Kidney epithelial cell (primary cell): ENCODE measurements at regions not wholly inside any gene's neighbourhood (a gene's known extent, or its start where the extent isn't known, plus 50 kb on each side); places are given as distances from the start of the nearest gene placed in this dataset.
A peak's percentile ranks its signal among the peaks of the same experiment; 100 is the strongest.
"Not testable (repeated sequence)": the region's sequence is repeated elsewhere in the genome, so short reads cannot be mapped to it uniquely, and the experiment has no call there.

Experiments
- DNase-seq: peaks from one replicate; pipeline ENCODE4 v3.0.0-alpha.2; 2010; ENCODE audit warnings: low read depth
- H3K27me3 ChIP-seq: 2 replicates; pipeline ENCODE4 v1.6.0; 2011; ENCODE audit warnings: low read length; ENCODE audit not compliant: control insufficient read depth, insufficient read depth
- H3K36me3 ChIP-seq: 2 replicates; pipeline ENCODE4 v1.5.1; 2011; ENCODE audit warnings: low read length; ENCODE audit not compliant: control insufficient read depth, insufficient read depth
- H3K4me3 ChIP-seq: 2 replicates; pipeline ENCODE4 v1.5.1; 2011; ENCODE audit warnings: low read depth, mild to moderate bottlenecking, control low read depth, low read length
- CTCF ChIP-seq: IDR thresholded peaks from 2 replicates; pipeline ENCODE4 v1.5.1; 2011; ENCODE audit warnings: mild to moderate bottlenecking, moderate library complexity, low read length, control low read depth, inconsistent platforms; ENCODE audit not compliant: insufficient read depth, poor library complexity, severe bottlenecking

- Histone ChIP-seq H3K36me3 (no peaks in the 10 kb centered on the region), H3K4me3 (no peak overlapping the region), H3K27me3 (no peaks in the 10 kb centered on the region)
- TF ChIP-seq CTCF = no peak
- no peak for DNase-seq
Observed at GRCh38 chr3:167033866-167034265, 346.2 kb downstream of the ZBBX start.

- peak; percentile 61 for TF ChIP-seq CTCF
- peak; percentile 48 for DNase-seq
- Histone ChIP-seq H3K36me3 (no peaks in the 10 kb centered on the region), H3K27me3 (no peaks in the 10 kb centered on the region), H3K4me3 (no peak overlapping the region)
Observed at GRCh38 chr3:167032267-167032876, 347.7 kb downstream of the ZBBX start.

- TF ChIP-seq CTCF = no peak
- H3K36me3 ChIP-seq = no peaks in the 10 kb centered on the region
- no peak overlapping the region for H3K4me3 ChIP-seq
- DNase-seq = no peak
- H3K27me3 ChIP-seq = no peaks in the 10 kb centered on the region
Observed at GRCh38 chr3:167031364-167032049, 348.6 kb downstream of the ZBBX start.

GRCh38 chr3:167030082-167030725 lies 349.9 kb downstream of the ZBBX start:
- no peak for TF ChIP-seq CTCF
- no peaks in the 10 kb centered on the region for H3K27me3 ChIP-seq

GRCh38 chr3:167019503-167019902 lies 360.6 kb downstream of the ZBBX start:
- DNase-seq, H3K36me3 ChIP-seq, H3K27me3 ChIP-seq, H3K4me3 ChIP-seq: not testable (repeated sequence)

More at GRCh38 chr3:167030082-167030725, 349.9 kb downstream of the ZBBX start:
- H3K36me3 ChIP-seq = no peaks in the 10 kb centered on the region
- DNase-seq = no peak
- no peak overlapping the region for H3K4me3 ChIP-seq

GRCh38 chr3:167018591-167019111 lies 361.4 kb downstream of the ZBBX start:
- H3K27me3 ChIP-seq, H3K36me3 ChIP-seq, DNase-seq, H3K4me3 ChIP-seq: not testable (repeated sequence)

- Histone ChIP-seq H3K27me3 (no peaks in the 10 kb centered on the region), H3K36me3 (no peaks in the 10 kb centered on the region), H3K4me3 (no peak overlapping the region)
- TF ChIP-seq CTCF = no peak
- no peak for DNase-seq
Observed at GRCh38 chr3:167012691-167013090, 367.4 kb downstream of the ZBBX start.
